Lower leg skin (tissue), 4 donors: ENCODE measurements at regions not wholly inside any gene's neighbourhood (a gene's known extent, or its start where the extent isn't known, plus 50 kb on each side); places are given as distances from the start of the nearest gene placed in this dataset.

ENCODE experiments used
- DNase-seq, 2 donors: peaks; one replicate each; pipeline ENCODE4 v3.0.0-alpha.2; 2019; ENCODE audit warnings: low spot score in 2 of 2
- H3K4me3 ChIP-seq: fragments of 200-600 bp; sonication (generic); 2 replicates; pipeline ENCODE4 v1.5.1; 2017; ENCODE audit warnings: mild to moderate bottlenecking, low read depth; ENCODE audit not compliant: poor library complexity, severe bottlenecking
- POLR2A ChIP-seq, 2 donors: fragments of 450-650 bp; IDR thresholded peaks; one replicate each; pipeline ENCODE4 v1.6.1; 2016 to 2017; ENCODE audit warnings: antibody characterized with exemption in 2 of 2, mild to moderate bottlenecking in 1 of 2, moderate library complexity in 1 of 2
- WGBS, 2 donors: methylation state at CpG; one replicate each; pipeline ENCODE4 v1.1.5; 2018; 5-methylcytosine and 5-hydroxymethylcytosine counted together
- intact Hi-C: fragments of 100-400 bp; cut with DNase I; formaldehyde crosslinking; loops from one replicate; pipeline ENCODE4 v1.15.0; 2023; ENCODE audit warnings: low total_unique reads
- TF ChIP-seq, protein P1 (sequence below), 3 donors: fragments of 450-650 bp; IDR thresholded peaks; one replicate each; pipeline ENCODE4 v1.5.1; 2016; ENCODE audit warnings: antibody characterized with exemption in 3 of 3, mild to moderate bottlenecking in 3 of 3, moderate library complexity in 2 of 3

DNA sequence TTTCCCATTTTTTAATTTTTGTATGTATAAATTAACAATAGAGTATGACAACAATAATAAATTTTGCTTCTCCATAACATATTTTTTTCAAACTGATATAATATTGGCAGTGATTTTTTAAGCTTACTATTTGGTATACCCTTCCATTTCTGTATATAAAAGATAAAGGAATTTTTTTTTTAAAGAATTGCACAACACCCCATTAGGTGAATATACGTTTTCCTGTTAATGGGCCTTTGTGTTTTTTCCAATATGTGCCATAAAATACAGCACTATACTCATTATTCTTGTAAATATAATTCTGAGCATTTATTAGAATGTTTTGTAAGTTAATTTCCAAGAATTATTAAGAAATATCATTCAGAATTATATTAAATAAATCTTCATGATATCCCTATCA, 515.2 kb upstream of the RGS18 start:
- intact Hi-C loops = no loop called here
- 37 to 70% methylated on average over 1 of the region's 1 CpG for WGBS, 2 donors
- no peak for DNase-seq

DNA sequence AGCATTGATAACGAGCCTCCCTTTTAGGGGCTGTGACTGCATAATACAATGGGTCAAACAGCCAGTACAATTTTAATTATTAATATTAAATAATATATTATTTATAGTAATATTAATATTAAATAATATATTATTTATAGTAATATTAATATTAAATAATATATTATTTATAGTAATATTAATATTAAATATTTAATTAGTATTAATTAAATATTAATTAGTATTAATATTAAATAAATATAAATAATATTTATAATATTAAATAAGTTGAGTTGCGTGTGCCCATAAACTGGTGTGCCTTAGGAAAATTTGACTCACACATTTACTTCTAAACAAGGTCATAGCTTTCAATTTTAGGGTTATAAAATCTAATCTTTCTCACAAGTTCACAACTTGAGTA, 509.3 kb upstream of the RGS18 start:
- DNase-seq = no peak
- TF ChIP-seq POLR2A (IDR thresholded peaks at IDR 0.05) = no peak
- TF ChIP-seq, protein P1, sequence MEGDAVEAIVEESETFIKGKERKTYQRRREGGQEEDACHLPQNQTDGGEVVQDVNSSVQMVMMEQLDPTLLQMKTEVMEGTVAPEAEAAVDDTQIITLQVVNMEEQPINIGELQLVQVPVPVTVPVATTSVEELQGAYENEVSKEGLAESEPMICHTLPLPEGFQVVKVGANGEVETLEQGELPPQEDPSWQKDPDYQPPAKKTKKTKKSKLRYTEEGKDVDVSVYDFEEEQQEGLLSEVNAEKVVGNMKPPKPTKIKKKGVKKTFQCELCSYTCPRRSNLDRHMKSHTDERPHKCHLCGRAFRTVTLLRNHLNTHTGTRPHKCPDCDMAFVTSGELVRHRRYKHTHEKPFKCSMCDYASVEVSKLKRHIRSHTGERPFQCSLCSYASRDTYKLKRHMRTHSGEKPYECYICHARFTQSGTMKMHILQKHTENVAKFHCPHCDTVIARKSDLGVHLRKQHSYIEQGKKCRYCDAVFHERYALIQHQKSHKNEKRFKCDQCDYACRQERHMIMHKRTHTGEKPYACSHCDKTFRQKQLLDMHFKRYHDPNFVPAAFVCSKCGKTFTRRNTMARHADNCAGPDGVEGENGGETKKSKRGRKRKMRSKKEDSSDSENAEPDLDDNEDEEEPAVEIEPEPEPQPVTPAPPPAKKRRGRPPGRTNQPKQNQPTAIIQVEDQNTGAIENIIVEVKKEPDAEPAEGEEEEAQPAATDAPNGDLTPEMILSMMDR (IDR thresholded peaks at IDR 0.05) = no peak
- no peak overlapping the region for H3K4me3 ChIP-seq
- 90% methylated on average over 2 of the region's 2 CpGs for WGBS, 2 donors
- intact Hi-C loops = no loop called here

More for the DNA sequence above, 515.2 kb upstream of the RGS18 start:
- no peak for TF ChIP-seq POLR2A (IDR thresholded peaks at IDR 0.05)
- TF ChIP-seq, protein P1 (IDR thresholded peaks at IDR 0.05) = no peak
- H3K4me3 ChIP-seq = no peak overlapping the region

DNA sequence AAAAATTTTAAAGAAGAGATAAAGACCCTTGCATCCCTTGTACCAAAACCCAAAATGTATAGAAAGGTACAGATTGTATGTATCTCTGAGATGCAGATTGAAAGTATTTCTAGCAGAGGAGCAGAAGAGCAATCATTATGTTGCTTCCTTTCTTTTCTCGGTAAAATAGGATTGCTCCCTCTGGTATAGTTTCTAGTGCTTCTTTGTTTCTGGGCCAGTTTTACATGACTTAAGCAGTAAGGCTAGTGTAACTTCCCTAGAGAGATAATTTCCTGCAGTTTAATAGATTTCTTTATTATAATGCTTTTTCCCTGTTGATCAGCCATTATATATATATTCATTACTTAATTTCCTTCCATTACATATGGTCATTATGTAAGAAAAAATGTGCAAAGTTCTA, 496.2 kb upstream of the RGS18 start:
- DNase-seq = no peak
- 60 to 67% methylated on average over 1 of the region's 1 CpG for WGBS, 2 donors
- intact Hi-C loops = no loop called here
- TF ChIP-seq, protein P1 (IDR thresholded peaks at IDR 0.05) = no peak
- no peak for TF ChIP-seq POLR2A (IDR thresholded peaks at IDR 0.05)
- no peak overlapping the region for H3K4me3 ChIP-seq

DNA sequence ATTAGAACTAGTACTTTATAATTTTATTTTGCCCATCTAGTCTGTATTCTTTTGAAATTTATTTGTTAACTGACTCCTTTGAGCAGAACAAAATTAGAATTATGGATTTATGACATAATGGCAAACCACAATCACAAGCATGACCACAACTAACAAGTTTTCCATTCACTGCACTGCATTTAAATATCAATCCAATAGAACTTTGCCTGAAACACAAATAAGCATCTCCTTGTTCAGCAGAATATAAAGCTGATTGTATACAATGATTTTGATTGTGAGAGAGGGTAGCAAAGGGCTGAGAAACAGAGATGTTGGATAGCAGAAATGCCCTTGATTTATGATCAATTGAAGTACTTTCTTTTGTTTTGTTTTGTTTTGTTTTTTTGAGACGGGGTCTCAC, 495.5 kb upstream of the RGS18 start:
- no peak overlapping the region for H3K4me3 ChIP-seq
- intact Hi-C loops = no loop called here
- no peak for DNase-seq
- WGBS, 2 donors = 73 to 75% methylated on average over 1 of the region's 1 CpG
- TF ChIP-seq, protein P1 (IDR thresholded peaks at IDR 0.05) = no peak
- TF ChIP-seq POLR2A (IDR thresholded peaks at IDR 0.05) = no peak

DNA sequence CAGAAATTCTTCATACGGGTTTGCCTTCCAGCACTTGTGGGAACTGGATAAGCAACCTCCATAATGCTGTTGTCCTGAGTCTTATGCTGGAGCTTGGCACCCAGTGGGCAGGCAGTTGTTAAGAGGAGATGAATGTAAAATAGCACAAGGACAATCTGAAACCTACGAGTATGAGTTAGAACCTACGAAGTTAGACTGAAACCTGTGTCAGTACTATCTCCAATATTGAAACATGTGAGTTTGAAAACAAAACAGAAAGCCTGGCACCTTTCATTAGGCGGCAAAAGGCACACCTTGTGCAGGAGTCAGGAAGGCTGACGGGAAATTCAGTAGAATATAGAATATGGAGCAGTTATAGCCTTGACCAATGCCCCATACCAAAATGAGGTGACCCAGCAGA, 489.7 kb upstream of the RGS18 start:
- TF ChIP-seq, protein P1 (IDR thresholded peaks at IDR 0.05) = no peak
- no peak for TF ChIP-seq POLR2A (IDR thresholded peaks at IDR 0.05)
- intact Hi-C loops = no loop called here
- DNase-seq = no peak
- WGBS, 2 donors = 85 to 89% methylated on average over 5 of the region's 5 CpGs
- no peak overlapping the region for H3K4me3 ChIP-seq

DNA sequence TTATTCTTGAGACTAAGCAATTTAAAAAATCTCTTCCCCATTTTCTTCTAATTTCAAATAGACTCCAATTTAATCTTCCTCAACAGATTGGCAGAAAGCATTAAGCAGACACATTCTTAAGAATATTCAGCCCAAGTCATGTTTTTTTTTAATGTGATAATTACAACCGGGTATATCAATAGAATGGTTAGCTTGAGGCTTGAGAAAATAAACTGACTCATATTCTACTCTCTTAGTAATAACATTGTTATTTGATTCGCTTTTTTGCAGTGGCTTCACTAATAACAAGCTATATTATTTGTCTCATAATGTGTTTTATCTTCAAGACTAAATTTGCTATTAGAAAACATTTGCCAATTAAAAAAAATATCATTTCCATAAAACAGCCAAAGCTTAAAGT, 488.6 kb upstream of the RGS18 start:
- 65 to 66% methylated on average over 2 of the region's 2 CpGs for WGBS, 2 donors
- H3K4me3 ChIP-seq = no peak overlapping the region
- TF ChIP-seq, protein P1 (IDR thresholded peaks at IDR 0.05) = no peak
- no peak for TF ChIP-seq POLR2A (IDR thresholded peaks at IDR 0.05)
- intact Hi-C loops = no loop called here
- DNase-seq = no peak
